Gastrocnemius medialis (tissue), 4 donors: ENCODE measurements at regions not wholly inside any gene's neighbourhood (a gene's known extent, or its start where the extent isn't known, plus 50 kb on each side); places are given as distances from the start of the nearest gene placed in this dataset.

Source experiments
- ATAC-seq, 2 donors: fragments of 150-250 bp; one replicate each; pipeline ENCODE4 v1.9.1; 2016
- DNase-seq, 2 donors: peaks; one replicate each; pipeline ENCODE4 v3.0.0-alpha.2; 2019
- H3K27ac ChIP-seq, 4 donors: fragments of 200-600 bp; sonication (generic); 1 replicate in 1 of 4; 2 replicates in 3 of 4; pipeline ENCODE4 v1.5.1; 2016 to 2018; ENCODE audit warnings: mild to moderate bottlenecking in 2 of 4, moderate library complexity in 1 of 4
- H3K27me3 ChIP-seq, 3 donors: fragments of 200-600 bp; sonication (generic) in 2 of 3; 1 replicate in 1 of 3; 2 replicates in 2 of 3; pipeline versions ENCODE4 v1.5.1 to v1.6.0; 2016 to 2019; ENCODE audit warnings: mild to moderate bottlenecking in 1 of 3, moderate library complexity in 1 of 3
- H3K36me3 ChIP-seq, 2 donors: fragments of 200-600 bp; sonication (generic) in 1 of 2; one replicate each; pipeline ENCODE4 v1.5.1; 2017 to 2018
- H3K4me1 ChIP-seq, 2 donors: fragments of 200-600 bp; sonication (generic) in 1 of 2; one replicate each; pipeline ENCODE4 v1.5.1; 2016 to 2017; ENCODE audit warnings: mild to moderate bottlenecking in 2 of 2
- H3K4me3 ChIP-seq, 4 donors: fragments of 200-600 bp; sonication (generic) in 3 of 4; 1 replicate in 1 of 4; 2 replicates in 3 of 4; pipeline ENCODE4 v1.5.1; 2016 to 2019; ENCODE audit warnings: mild to moderate bottlenecking in 2 of 4
- H3K9me3 ChIP-seq, 3 donors: fragments of 200-600 bp; sonication (generic) in 2 of 3; 1 replicate in 1 of 3; 2 replicates in 2 of 3; pipeline ENCODE4 v1.5.1; 2016 to 2019
- POLR2A ChIP-seq, 2 donors: fragments of 450-650 bp; IDR thresholded peaks; one replicate each; pipeline ENCODE4 v1.6.1; 2017; ENCODE audit warnings: antibody characterized with exemption in 2 of 2, mild to moderate bottlenecking in 2 of 2, moderate library complexity in 2 of 2
- in situ Hi-C, 4 donors: fragments of 200-750 bp; cut with MboI; loops; one replicate each; pipeline versions ENCODE4 v1.15.0 to v1.8.0; 2017; ENCODE audit warnings: low sequenced_read_pairs in 4 of 4
- intact Hi-C: fragments of 100-400 bp; cut with DNase I; formaldehyde crosslinking; loops from one replicate; pipeline ENCODE4 v1.15.1; 2023; ENCODE audit warnings: low total_unique reads
- TF ChIP-seq, protein P1 (sequence below), 5 experiments: fragments of 450-650 bp in 3 of 5; fragments of 200-600 bp in 2 of 5; sonication (generic) in 2 of 5; IDR thresholded peaks in 4 of 5; conservative IDR thresholded peaks in 1 of 5; 1 replicate in 4 of 5; 2 replicates in 1 of 5; pipeline ENCODE4 v1.5.1; 2016 to 2019; ENCODE audit warnings: antibody characterized with exemption in 5 of 5, mild to moderate bottlenecking in 3 of 5, moderate library complexity in 3 of 5

DNA sequence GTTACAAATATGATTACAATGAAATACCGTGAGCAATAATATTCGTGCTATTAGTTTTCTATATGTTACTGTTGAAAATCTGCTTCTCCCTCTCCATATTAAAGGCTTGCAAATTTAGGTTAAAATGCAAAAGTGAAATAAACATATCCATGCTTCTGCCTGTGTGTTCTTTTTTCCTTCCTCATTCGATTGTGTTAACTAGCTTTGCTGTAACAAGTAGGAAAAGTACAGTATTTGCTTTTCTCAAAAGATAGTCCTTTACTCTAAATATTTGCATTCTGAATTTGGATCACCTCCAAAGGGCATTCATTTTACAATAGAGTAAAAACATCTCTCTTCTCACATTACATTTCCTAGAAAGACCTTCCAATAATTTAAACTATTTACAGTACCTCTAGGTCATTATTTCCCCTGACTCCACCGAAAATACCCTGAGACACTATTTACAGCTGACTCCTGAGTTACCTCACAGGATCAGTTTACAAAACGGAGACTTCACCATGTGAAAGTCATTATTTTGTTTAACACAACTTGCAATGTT lies 835.0 kb upstream of the FANCL start:
- no peak overlapping the region for H3K4me3 ChIP-seq
- H3K27me3 ChIP-seq: no peaks in the 10 kb centered on the region
- in situ Hi-C loops: no loop called here
- H3K4me1 ChIP-seq: no peaks in the 10 kb centered on the region
- H3K27ac ChIP-seq: no peak overlapping the region
- TF ChIP-seq, protein P1, sequence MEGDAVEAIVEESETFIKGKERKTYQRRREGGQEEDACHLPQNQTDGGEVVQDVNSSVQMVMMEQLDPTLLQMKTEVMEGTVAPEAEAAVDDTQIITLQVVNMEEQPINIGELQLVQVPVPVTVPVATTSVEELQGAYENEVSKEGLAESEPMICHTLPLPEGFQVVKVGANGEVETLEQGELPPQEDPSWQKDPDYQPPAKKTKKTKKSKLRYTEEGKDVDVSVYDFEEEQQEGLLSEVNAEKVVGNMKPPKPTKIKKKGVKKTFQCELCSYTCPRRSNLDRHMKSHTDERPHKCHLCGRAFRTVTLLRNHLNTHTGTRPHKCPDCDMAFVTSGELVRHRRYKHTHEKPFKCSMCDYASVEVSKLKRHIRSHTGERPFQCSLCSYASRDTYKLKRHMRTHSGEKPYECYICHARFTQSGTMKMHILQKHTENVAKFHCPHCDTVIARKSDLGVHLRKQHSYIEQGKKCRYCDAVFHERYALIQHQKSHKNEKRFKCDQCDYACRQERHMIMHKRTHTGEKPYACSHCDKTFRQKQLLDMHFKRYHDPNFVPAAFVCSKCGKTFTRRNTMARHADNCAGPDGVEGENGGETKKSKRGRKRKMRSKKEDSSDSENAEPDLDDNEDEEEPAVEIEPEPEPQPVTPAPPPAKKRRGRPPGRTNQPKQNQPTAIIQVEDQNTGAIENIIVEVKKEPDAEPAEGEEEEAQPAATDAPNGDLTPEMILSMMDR (IDR thresholded peaks at IDR 0.05 in 4 of 5, conservative IDR thresholded peaks at IDR 0.05 in 1 of 5): no peak
- TF ChIP-seq POLR2A (IDR thresholded peaks at IDR 0.05): no peak
- intact Hi-C loops: no loop called here
- no peaks in the 10 kb centered on the region for H3K36me3 ChIP-seq
- DNase-seq: no peak
- ATAC-seq: no peak
- no peaks in the 10 kb centered on the region for H3K9me3 ChIP-seq

- H3K4me3 ChIP-seq: no peak overlapping the region
- DNase-seq (no peak), ATAC-seq (no peak)
- no peaks in the 10 kb centered on the region for H3K36me3 ChIP-seq
- no peaks in the 10 kb centered on the region for H3K27me3 ChIP-seq
- TF ChIP-seq, protein P1 (IDR thresholded peaks at IDR 0.05 in 4 of 5, conservative IDR thresholded peaks at IDR 0.05 in 1 of 5): no peak
- no peak for TF ChIP-seq POLR2A (IDR thresholded peaks at IDR 0.05)
- intact Hi-C loops: no loop called here
- no peak overlapping the region for H3K27ac ChIP-seq
- in situ Hi-C loops: no loop called here
- no peaks in the 10 kb centered on the region for H3K9me3 ChIP-seq
- no peaks in the 10 kb centered on the region for H3K4me1 ChIP-seq
Measured at GRCh38 chr2:59074071-59074470, 832.9 kb upstream of the FANCL start.

- in situ Hi-C loops: no loop called here
- Histone ChIP-seq H3K9me3 (no peaks in the 10 kb centered on the region), H3K27me3 (no peaks in the 10 kb centered on the region), H3K4me1 (no peaks in the 10 kb centered on the region), H3K36me3 (no peaks in the 10 kb centered on the region), H3K27ac (no peak overlapping the region), H3K4me3 (no peak overlapping the region)
- intact Hi-C loops: no loop called here
- TF ChIP-seq, protein P1 (IDR thresholded peaks at IDR 0.05 in 4 of 5, conservative IDR thresholded peaks at IDR 0.05 in 1 of 5): no peak
- no peak for TF ChIP-seq POLR2A (IDR thresholded peaks at IDR 0.05)
- ATAC-seq: no peak
- DNase-seq: no peak
Measured at GRCh38 chr2:59073286-59073685, 832.2 kb upstream of the FANCL start.

DNA sequence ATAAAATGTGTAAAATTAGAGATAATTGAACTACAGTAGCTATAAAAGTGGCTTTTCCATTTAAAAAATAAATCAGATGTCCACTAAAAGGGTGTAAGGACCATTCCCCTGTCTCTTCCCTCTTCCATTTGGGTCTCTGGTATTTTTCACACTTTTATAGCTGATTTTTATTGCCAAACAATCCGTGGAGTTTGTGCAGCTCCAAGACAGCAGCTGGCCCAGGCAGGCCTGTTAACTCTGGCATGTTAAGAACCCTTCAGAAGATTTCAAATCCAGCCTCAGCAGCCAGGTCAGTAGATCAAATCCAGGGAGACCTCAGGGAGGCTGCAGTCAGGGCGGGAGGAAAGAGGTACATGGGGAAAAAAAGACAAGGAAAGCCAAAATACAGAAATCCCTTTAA lies 827.1 kb upstream of the FANCL start:
- Histone ChIP-seq H3K9me3 (no peaks in the 10 kb centered on the region), H3K4me1 (no peaks in the 10 kb centered on the region), H3K36me3 (no peaks in the 10 kb centered on the region), H3K27me3 (no peaks in the 10 kb centered on the region), H3K4me3 (no peak overlapping the region), H3K27ac (no peak overlapping the region)
- intact Hi-C loops: no loop called here
- ATAC-seq (no peak), DNase-seq (no peak)
- TF ChIP-seq, protein P1 (IDR thresholded peaks at IDR 0.05 in 4 of 5, conservative IDR thresholded peaks at IDR 0.05 in 1 of 5): no peak
- TF ChIP-seq POLR2A (IDR thresholded peaks at IDR 0.05): no peak
- in situ Hi-C loops: no loop called here

GRCh38 chr2:59066787-59067399 lies 825.8 kb upstream of the FANCL start:
- H3K36me3 ChIP-seq: no peaks in the 10 kb centered on the region
- no peaks in the 10 kb centered on the region for H3K27me3 ChIP-seq
- ATAC-seq (no peak), DNase-seq (no peak)
- no peak for TF ChIP-seq POLR2A (IDR thresholded peaks at IDR 0.05)
- TF ChIP-seq, protein P1 (IDR thresholded peaks at IDR 0.05 in 4 of 5, conservative IDR thresholded peaks at IDR 0.05 in 1 of 5): no peak
- in situ Hi-C loops (no loop called here), intact Hi-C loops (no loop called here)
- no peaks in the 10 kb centered on the region for H3K9me3 ChIP-seq
- no peak overlapping the region for H3K4me3 ChIP-seq
- H3K27ac ChIP-seq: no peak overlapping the region
- no peaks in the 10 kb centered on the region for H3K4me1 ChIP-seq
